ENCODE measurements at regions not wholly inside any gene's neighbourhood (a gene's known extent, or its start where the extent isn't known, plus 50 kb on each side); places are given as distances from the start of the nearest gene placed in this dataset.

GRCh38 chr6:120556491-120556890 lies 777.8 kb downstream of the TBC1D32 start:
- TF ChIP-seq CTCF (IDR thresholded peaks at IDR 0.05) (no peak), POLR2A (IDR thresholded peaks at IDR 0.05) (no peak), EP300 (IDR thresholded peaks at IDR 0.05) (no peak)

Measured in tibial nerve (tissue), 4 donors.